ENCODE measurements at regions not wholly inside any gene's neighbourhood (a gene's known extent, or its start where the extent isn't known, plus 50 kb on each side); places are given as distances from the start of the nearest gene placed in this dataset.

- no peak overlapping the region for H3K4me2 ChIP-seq (ENCODE audit: low read length)
- H3K4me3 ChIP-seq (ENCODE audit: low read depth, low read length, poor library complexity, severe bottlenecking) = no peak overlapping the region
- TF ChIP-seq EZH2phosphoT487 (IDR thresholded peaks at IDR 0.05; ENCODE audit: borderline replicate concordance, low read depth, low read length) = no peak
- TF ChIP-seq CTCF (conservative IDR thresholded peaks at IDR 0.05; ENCODE audit: low read length) = no peak
- no peaks in the 10 kb centered on the region for H3K9me3 ChIP-seq (ENCODE audit: low read length)
- no peak overlapping the region for H2AFZ ChIP-seq (ENCODE audit: low read length)
- no peaks in the 10 kb centered on the region for H4K20me1 ChIP-seq (ENCODE audit: insufficient read depth, low read length)
- ChIA-PET CTCF (ENCODE audit: unreplicated experiment) (no interaction called here), POLR2A (no interaction called here)
- no peaks in the 10 kb centered on the region for H3K79me2 ChIP-seq (ENCODE audit: insufficient read depth, low read depth, low read length)
- no peak overlapping the region for H3K27ac ChIP-seq (ENCODE audit: low read depth, low read length, poor library complexity, severe bottlenecking)
- no peaks in the 10 kb centered on the region for H3K4me1 ChIP-seq (ENCODE audit: insufficient read depth, low read length, poor library complexity, severe bottlenecking)
- BruUV-seq (replicated peaks) = no TSS peak
- H3K36me3 ChIP-seq (ENCODE audit: insufficient read depth, low read length) = no peaks in the 10 kb centered on the region
- H3K9me2 ChIP-seq (ENCODE audit: insufficient read depth, low read length) = no peaks in the 10 kb centered on the region
- intact Hi-C loops (cut with micrococcal nuclease; ENCODE audit: unreplicated experiment) = no loop called here
- DNase-seq (ENCODE audit: low spot score) = no peak
These were observed 102.6 kb downstream of the ESM1 start for GRCh38 chr5:54882841-54883240.

GRCh38 chr5:54882101-54882500 lies 103.3 kb downstream of the ESM1 start:
- H3K4me3 ChIP-seq (ENCODE audit: low read depth, low read length, poor library complexity, severe bottlenecking) = no peak overlapping the region
- no peak overlapping the region for H3K27ac ChIP-seq (ENCODE audit: low read depth, low read length, poor library complexity, severe bottlenecking)
- no peaks in the 10 kb centered on the region for H3K9me3 ChIP-seq (ENCODE audit: low read length)
- H3K79me2 ChIP-seq (ENCODE audit: insufficient read depth, low read depth, low read length) = no peaks in the 10 kb centered on the region
- H3K4me2 ChIP-seq (ENCODE audit: low read length) = no peak overlapping the region
- H3K36me3 ChIP-seq (ENCODE audit: insufficient read depth, low read length) = no peaks in the 10 kb centered on the region
- no peak for DNase-seq (ENCODE audit: low spot score)
- no peaks in the 10 kb centered on the region for H3K9me2 ChIP-seq (ENCODE audit: insufficient read depth, low read length)
- ChIA-PET POLR2A (no interaction called here), CTCF (ENCODE audit: unreplicated experiment) (no interaction called here)
- H3K4me1 ChIP-seq (ENCODE audit: insufficient read depth, low read length, poor library complexity, severe bottlenecking) = no peaks in the 10 kb centered on the region
- BruUV-seq (replicated peaks) = no TSS peak
- intact Hi-C loops (cut with micrococcal nuclease; ENCODE audit: unreplicated experiment) = no loop called here
- no peaks in the 10 kb centered on the region for H4K20me1 ChIP-seq (ENCODE audit: insufficient read depth, low read length)
- TF ChIP-seq EZH2phosphoT487 (IDR thresholded peaks at IDR 0.05; ENCODE audit: borderline replicate concordance, low read depth, low read length) = no peak
- no peak for TF ChIP-seq CTCF (conservative IDR thresholded peaks at IDR 0.05; ENCODE audit: low read length)
- H2AFZ ChIP-seq (ENCODE audit: low read length) = no peak overlapping the region

DNA sequence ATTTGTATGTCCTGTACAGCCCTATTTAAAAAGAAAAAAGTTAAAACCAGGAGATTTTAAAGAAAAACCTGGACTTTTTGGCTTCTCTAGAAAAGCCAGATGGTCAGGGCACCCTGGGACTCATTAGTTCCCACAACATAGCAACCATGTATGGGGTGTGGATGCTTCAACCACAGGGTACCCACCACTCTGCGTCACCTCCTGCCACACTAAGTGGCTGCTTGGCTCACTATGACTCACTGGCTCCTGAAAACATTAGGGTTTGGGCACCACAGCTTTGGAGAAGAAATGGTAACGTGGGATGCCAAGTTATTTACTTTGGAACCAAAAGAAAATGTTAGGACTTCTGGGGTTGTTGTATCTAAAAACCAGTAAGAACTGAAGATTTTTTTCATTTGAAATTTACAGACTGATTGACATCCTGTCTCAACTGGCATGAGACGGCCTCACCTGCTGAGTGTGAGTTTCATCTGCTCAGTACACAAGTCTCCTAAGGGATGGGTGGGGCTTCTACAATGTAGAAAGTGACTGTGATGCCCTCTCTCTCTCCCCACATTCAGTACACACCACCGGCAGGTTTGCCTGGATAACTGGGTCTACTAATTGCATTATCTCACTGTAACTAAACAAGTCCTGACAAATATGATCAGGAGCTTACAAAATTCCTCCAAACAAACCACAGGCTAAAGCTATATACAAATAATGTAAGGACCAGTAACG lies 103.9 kb downstream of the ESM1 start:
- Histone ChIP-seq H3K4me2 (ENCODE audit: low read length) (no peak overlapping the region), H3K4me1 (ENCODE audit: insufficient read depth, low read length, poor library complexity, severe bottlenecking) (no peaks in the 10 kb centered on the region), H3K9me2 (ENCODE audit: insufficient read depth, low read length) (no peaks in the 10 kb centered on the region), H4K20me1 (ENCODE audit: insufficient read depth, low read length) (no peaks in the 10 kb centered on the region), H3K9me3 (ENCODE audit: low read length) (no peaks in the 10 kb centered on the region), H3K36me3 (ENCODE audit: insufficient read depth, low read length) (no peaks in the 10 kb centered on the region), H3K79me2 (ENCODE audit: insufficient read depth, low read depth, low read length) (no peaks in the 10 kb centered on the region), H3K4me3 (ENCODE audit: low read depth, low read length, poor library complexity, severe bottlenecking) (no peak overlapping the region), H2AFZ (ENCODE audit: low read length) (no peak overlapping the region), H3K27ac (ENCODE audit: low read depth, low read length, poor library complexity, severe bottlenecking) (no peak overlapping the region)
- TF ChIP-seq CTCF (conservative IDR thresholded peaks at IDR 0.05; ENCODE audit: low read length) = no peak
- TF ChIP-seq EZH2phosphoT487 (IDR thresholded peaks at IDR 0.05; ENCODE audit: borderline replicate concordance, low read depth, low read length) = no peak
- CTCF ChIA-PET (ENCODE audit: unreplicated experiment) = no interaction called here
- POLR2A ChIA-PET = no interaction called here
- intact Hi-C loops (cut with micrococcal nuclease; ENCODE audit: unreplicated experiment) = no loop called here
- BruUV-seq (replicated peaks) = no TSS peak
- DNase-seq (ENCODE audit: low spot score) = no peak
